Skeletal muscle tissue (tissue), 3 donors: ENCODE measurements at regions not wholly inside any gene's neighbourhood (a gene's known extent, or its start where the extent isn't known, plus 50 kb on each side); places are given as distances from the start of the nearest gene placed in this dataset.
"Not testable (repeated sequence)": the region's sequence is repeated elsewhere in the genome, so short reads cannot be mapped to it uniquely, and the experiment has no call there.

Source experiments
- H3K27ac ChIP-seq: one replicate; pipeline ENCODE4 v1.7.0; 2013; ENCODE audit warnings: mild to moderate bottlenecking, low read depth, low read length, inconsistent platforms
- H3K27me3 ChIP-seq, 3 donors: one replicate each; pipeline ENCODE4 v1.7.0; 2013; ENCODE audit warnings: low read length in 3 of 3; ENCODE audit not compliant: control insufficient read depth in 3 of 3, insufficient read depth in 3 of 3
- H3K36me3 ChIP-seq, 3 donors: one replicate each; pipeline ENCODE4 v1.7.0; 2013; ENCODE audit warnings: low read length in 3 of 3; ENCODE audit not compliant: control insufficient read depth in 3 of 3, insufficient read depth in 3 of 3
- H3K4me1 ChIP-seq, 3 donors: one replicate each; pipeline ENCODE4 v1.7.0; 2013; ENCODE audit warnings: low read length in 3 of 3, mild to moderate bottlenecking in 3 of 3; ENCODE audit not compliant: control insufficient read depth in 3 of 3, insufficient read depth in 3 of 3
- H3K4me3 ChIP-seq, 3 donors: one replicate each; pipeline ENCODE4 v1.7.0; 2013; ENCODE audit warnings: low read length in 3 of 3
- H3K9ac ChIP-seq, 3 donors: one replicate each; pipeline ENCODE4 v1.7.0; 2013; ENCODE audit warnings: low read length in 3 of 3, mild to moderate bottlenecking in 3 of 3, moderate library complexity in 2 of 3, low read depth in 1 of 3
- H3K9me3 ChIP-seq, 3 donors: one replicate each; pipeline ENCODE4 v1.7.0; 2013; ENCODE audit warnings: low read length in 3 of 3; ENCODE audit not compliant: control insufficient read depth in 3 of 3
- donor health status: Osteomylitis.

DNA sequence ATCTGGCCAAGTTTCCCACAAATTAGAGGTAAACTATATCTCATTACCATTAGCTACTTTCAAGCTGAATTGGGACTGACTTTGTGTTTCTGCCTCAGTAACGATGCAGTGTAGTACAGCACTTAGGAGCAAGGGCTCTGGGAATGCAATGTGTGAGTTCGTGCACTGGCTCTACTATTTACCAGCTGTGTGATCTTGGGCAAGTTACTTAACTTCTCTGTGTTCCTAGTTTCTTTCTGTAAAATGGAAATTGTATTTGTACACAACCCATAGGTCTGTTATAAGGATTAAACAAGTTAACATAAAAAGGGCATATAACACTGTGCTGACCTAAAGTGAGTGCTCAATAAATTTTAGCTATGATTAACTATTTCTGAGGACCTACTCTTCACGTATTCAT lies 65.0 kb upstream of the CSF1 start:
- H3K27ac ChIP-seq, result no peak overlapping the region
- no peak overlapping the region for H3K9ac ChIP-seq
- H3K4me3 ChIP-seq, result no peak overlapping the region
- H3K4me1 ChIP-seq, result no peaks in the 10 kb centered on the region
- H3K27me3 ChIP-seq, result no peaks in the 10 kb centered on the region
- H3K36me3 ChIP-seq, result no peaks in the 10 kb centered on the region
- H3K9me3 ChIP-seq, result no peaks in the 10 kb centered on the region

DNA sequence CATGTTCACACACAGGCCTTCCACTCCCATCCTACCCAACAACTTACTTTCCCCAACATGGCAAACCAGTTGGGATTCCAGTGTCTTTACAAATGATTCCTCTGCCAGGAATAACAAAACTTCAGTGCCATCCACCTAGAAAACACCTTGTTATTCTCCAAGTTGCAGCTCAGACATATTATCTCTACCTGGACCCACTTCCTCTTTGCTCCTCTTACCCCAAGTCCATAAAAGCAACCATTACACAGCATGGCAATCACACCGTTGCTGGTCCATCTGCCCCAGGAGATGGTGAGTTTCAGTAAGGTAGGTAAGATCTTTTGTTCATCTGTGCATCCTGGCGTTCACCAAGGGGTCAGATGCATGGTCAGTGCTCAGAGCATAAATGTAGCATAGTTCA lies 66.0 kb upstream of the CSF1 start:
- Histone ChIP-seq H3K4me3 (no peak overlapping the region), H3K9ac (no peak overlapping the region)

DNA sequence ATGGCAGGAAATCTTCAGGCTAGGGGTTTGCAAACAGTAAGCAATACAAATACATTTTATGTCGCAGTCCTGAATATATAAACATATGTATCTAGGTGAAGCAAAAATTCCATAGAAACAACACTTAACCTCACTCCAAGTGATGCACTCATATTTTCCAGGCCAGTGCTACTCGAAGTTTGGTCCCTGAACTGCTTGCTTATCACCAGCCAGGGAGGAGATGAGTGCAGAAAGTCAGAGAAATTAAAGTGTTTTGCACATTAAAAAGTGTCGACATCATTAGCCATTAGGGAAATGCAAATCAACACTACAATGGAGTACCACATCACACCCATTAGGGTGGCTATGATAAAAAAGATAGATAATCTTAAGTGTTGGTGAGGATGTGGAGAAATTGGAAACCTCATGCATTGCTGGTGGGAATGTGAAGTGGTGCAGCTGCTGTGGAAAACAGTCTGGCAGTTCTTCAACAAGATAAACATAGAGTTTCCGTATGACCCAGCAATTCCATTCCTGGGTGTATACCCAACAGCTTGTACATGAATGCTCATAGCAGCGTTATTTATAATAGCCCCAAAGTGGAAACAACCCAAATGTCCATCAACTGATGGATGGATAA lies 70.5 kb upstream of the CSF1 start:
- H3K4me3 ChIP-seq, result no peak overlapping the region
- no peaks in the 10 kb centered on the region for H3K9me3 ChIP-seq
- no peaks in the 10 kb centered on the region for H3K4me1 ChIP-seq
- no peaks in the 10 kb centered on the region for H3K27me3 ChIP-seq
- no peak overlapping the region for H3K27ac ChIP-seq
- no peaks in the 10 kb centered on the region for H3K36me3 ChIP-seq
- no peak overlapping the region for H3K9ac ChIP-seq

More for the DNA sequence above, 66.0 kb upstream of the CSF1 start:
- Histone ChIP-seq H3K9me3 (no peaks in the 10 kb centered on the region), H3K4me1 (no peaks in the 10 kb centered on the region), H3K36me3 (no peaks in the 10 kb centered on the region), H3K27me3 (no peaks in the 10 kb centered on the region), H3K27ac (no peak overlapping the region)

DNA sequence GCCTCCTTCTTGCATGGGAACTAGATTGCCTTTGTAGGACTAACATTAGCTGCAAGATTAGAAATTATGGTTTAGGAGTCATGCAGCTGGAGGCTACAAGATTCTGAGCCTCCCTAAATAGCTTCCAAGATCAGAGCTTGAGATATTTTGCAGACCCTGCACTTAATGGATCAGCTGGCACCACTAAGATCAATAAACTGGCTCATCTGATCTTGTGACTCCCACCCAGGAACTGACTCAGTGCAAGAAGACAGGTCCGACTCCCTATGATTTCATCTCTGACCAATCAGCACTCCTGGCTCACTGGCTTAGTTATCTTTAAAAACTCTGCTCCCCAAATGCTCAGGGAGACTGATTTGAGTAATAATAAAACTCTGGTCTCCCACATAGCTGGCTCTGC lies 71.4 kb upstream of the CSF1 start:
- H3K9ac ChIP-seq, H3K27me3 ChIP-seq, H3K4me3 ChIP-seq, H3K36me3 ChIP-seq, H3K9me3 ChIP-seq, H3K4me1 ChIP-seq, H3K27ac ChIP-seq: not testable (repeated sequence)

DNA sequence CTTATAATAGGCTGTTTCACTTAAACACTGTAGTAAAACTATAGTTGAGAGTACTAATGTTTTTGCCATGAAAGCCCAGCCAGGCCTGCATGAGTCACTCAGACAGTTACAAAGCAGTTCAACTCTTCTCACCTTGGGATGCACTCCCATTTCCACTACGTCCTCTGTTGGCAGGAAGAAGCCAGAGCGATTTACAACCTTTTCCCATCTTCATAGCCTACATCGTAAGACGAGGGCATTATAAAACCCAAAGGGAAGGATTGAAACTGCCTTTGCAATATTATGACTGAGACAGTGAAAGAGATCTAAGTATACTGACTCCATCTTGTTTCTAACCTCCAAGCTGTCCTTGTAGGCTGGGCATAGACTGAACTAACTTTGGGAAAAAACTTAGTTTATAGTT lies 71.8 kb upstream of the CSF1 start:
- no peak overlapping the region for H3K9ac ChIP-seq
- H3K9me3 ChIP-seq, result no peaks in the 10 kb centered on the region
- H3K4me3 ChIP-seq, result no peak overlapping the region
- no peak overlapping the region for H3K27ac ChIP-seq
- H3K36me3 ChIP-seq, result no peaks in the 10 kb centered on the region
- no peaks in the 10 kb centered on the region for H3K4me1 ChIP-seq
- H3K27me3 ChIP-seq, result no peaks in the 10 kb centered on the region

DNA sequence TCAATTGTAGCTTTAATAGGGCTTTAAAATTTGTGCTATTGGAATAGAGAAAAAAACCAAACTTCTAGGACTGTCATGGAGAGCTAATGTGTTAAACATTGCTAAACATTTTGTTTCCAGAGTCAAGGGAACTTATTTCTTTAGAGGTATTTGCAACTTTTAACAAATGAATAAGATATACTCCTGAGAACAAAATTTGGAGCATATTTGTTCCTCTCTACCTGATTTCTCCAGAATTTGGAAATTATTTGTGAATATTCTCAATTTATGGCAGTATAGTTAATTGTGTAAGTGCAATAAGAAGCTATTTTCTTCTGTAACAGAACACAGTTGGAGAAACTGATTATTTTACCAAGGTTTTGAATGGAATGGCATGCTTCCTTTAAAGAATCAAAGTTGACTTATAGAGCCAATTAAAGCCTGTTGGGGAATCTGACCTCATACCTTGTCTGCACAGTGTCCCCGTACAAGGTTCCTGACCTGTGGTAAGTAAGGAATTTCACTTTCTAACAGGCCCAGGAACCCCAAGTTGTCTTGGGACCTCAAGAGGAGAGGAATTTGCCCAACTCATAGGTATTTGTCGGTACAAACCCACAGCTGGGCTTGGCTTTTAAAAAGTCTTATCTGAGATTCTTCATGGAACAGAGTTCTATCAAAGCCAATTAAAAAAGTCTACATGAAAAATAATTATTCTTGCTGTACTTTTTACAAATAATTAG lies 72.6 kb upstream of the CSF1 start:
- Histone ChIP-seq H3K4me3 (no peak overlapping the region), H3K36me3 (no peaks in the 10 kb centered on the region), H3K27ac (no peak overlapping the region), H3K4me1 (no peaks in the 10 kb centered on the region), H3K9ac (no peak overlapping the region), H3K27me3 (no peaks in the 10 kb centered on the region), H3K9me3 (no peaks in the 10 kb centered on the region)

DNA sequence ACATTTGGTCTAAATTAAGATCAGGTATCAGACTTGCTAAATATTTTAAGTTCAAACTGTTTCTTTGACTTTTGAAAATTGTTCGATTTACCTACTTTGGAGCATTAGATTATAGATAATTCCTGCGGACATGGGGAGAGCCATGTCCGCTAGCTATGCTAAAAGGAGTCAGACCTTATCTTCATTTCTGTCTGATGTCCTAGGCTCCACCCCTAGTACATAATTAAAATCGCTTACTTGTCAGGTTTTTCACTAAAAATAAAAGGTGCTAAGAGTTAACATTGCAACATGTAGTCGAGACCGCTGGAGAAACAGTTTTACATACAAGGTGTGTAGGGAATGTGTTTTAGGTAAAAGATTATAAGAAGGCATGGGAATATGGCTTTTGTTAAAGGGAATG lies 71.9 kb upstream of the EPS8L3 start:
- H3K9me3 ChIP-seq, H3K4me3 ChIP-seq, H3K4me1 ChIP-seq, H3K27ac ChIP-seq, H3K9ac ChIP-seq, H3K27me3 ChIP-seq, H3K36me3 ChIP-seq: not testable (repeated sequence)

DNA sequence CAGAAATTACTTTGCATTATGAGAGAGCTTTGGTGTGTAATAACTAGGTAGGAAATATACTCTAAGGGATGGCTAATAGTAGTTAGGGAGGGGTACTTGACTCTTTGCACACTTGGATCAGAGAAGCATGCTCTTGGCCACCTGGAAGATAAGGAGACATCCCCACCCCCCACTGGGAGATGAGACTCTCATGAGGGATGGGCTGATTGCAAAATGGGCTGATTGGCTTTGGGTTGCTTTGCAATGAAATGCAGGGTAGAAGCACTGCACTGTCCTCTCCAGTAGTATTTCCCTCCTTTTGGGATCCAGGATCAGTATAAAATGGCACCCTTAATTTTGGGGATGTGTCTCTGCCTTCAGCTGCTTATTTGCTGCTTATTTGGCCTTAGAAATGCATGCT lies 71.2 kb upstream of the EPS8L3 start:
- no peak overlapping the region for H3K9ac ChIP-seq
- no peaks in the 10 kb centered on the region for H3K9me3 ChIP-seq
- no peaks in the 10 kb centered on the region for H3K4me1 ChIP-seq
- H3K4me3 ChIP-seq, result no peak overlapping the region
- H3K27ac ChIP-seq, result no peak overlapping the region
- H3K36me3 ChIP-seq, result no peaks in the 10 kb centered on the region
- no peaks in the 10 kb centered on the region for H3K27me3 ChIP-seq

DNA sequence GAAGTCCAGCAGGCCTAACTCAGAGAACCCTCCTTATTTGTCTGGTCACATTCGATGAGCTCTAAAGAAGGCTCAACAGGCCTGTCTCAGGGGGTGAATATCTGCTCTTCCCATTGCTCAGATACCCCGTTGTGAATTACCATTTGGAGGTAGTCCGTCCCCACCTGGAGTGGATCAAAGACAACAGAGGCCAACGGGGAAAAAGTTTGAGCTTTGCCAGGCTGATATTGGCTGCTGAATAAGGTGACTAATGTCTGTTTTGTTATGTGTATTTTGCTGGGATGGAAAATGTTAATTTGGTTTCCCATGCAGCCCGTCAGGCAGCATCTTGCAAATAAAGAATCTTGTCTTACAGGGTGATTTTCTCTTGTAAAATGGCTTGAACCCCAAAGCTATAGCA lies 69.2 kb upstream of the EPS8L3 start:
- no peak overlapping the region for H3K9ac ChIP-seq
- no peaks in the 10 kb centered on the region for H3K27me3 ChIP-seq
- no peak overlapping the region for H3K27ac ChIP-seq
- no peak overlapping the region for H3K4me3 ChIP-seq
- no peaks in the 10 kb centered on the region for H3K36me3 ChIP-seq
- no peaks in the 10 kb centered on the region for H3K4me1 ChIP-seq
- H3K9me3 ChIP-seq, result no peaks in the 10 kb centered on the region

DNA sequence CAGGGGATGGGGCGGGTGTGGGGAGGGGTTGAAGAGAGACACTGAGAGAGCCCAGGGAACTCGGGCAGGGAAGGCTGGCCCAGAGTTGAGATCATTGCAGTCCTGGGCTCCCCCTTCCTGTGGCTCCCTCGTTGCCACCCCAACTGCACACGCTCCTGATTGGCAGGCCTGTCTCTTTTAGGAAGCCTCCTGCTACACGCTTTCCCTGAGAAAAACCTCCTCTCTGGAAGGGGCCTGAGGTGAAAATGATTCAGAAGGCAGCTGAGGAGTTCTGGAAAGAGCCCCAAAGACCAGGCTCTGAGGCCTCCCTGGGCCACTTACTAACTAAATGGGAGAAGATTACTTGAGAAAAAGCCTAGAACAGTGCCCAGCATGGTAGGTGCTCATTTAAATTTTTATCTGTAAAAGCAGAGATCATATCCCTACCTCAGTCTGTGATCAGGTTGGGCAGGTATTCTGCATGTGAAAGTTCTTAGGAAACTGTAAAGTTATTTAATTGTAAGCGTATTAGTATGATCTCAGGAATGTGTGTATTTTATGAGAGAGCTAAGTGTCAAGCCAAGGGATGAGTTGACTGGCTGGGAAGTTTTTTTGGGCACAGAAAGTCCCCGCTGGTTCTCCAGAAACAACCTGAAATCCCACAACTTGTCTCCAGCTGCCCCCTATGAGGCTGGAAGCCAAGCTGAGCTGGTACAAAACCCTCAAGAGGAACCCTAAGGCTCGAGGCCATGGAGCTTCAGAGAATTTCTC lies 65.2 kb upstream of the EPS8L3 start:
- Histone ChIP-seq H3K27ac (no peak overlapping the region), H3K4me3 (no peak overlapping the region), H3K4me1 (peaks cover 10 to 14% (median 14%) of the 10 kb centered on the region in 3 donors), H3K9me3 (no peaks in the 10 kb centered on the region), H3K36me3 (no peaks in the 10 kb centered on the region), H3K9ac (no peak overlapping the region), H3K27me3 (no peaks in the 10 kb centered on the region)
